Spinal cord (tissue), 9 donors: ENCODE measurements at regions not wholly inside any gene's neighbourhood (a gene's known extent, or its start where the extent isn't known, plus 50 kb on each side); places are given as distances from the start of the nearest gene placed in this dataset.
A peak's percentile ranks its signal among the peaks of the same experiment; 100 is the strongest.

Experiments used
- DNase-seq, 6 donors: peaks; one replicate each; pipeline versions ENCODE4 v3.0.0 to v3.0.0-alpha.2; 2013 to 2015; ENCODE audit warnings: low spot score in 6 of 6, low read depth in 4 of 6
- H3K27ac ChIP-seq: one replicate; pipeline ENCODE4 v1.5.1; 2013; ENCODE audit warnings: low read depth, low read length, control low read depth
- H3K27me3 ChIP-seq: one replicate; pipeline ENCODE4 v1.6.1; 2013; ENCODE audit warnings: low read length; ENCODE audit not compliant: control insufficient read depth, insufficient read depth
- H3K36me3 ChIP-seq: one replicate; pipeline ENCODE4 v1.6.1; 2013; ENCODE audit warnings: low read length; ENCODE audit not compliant: control insufficient read depth, insufficient read depth
- H3K4me1 ChIP-seq: one replicate; pipeline ENCODE4 v1.6.1; 2013; ENCODE audit warnings: low read length; ENCODE audit not compliant: control insufficient read depth, insufficient read depth
- H3K4me3 ChIP-seq: one replicate; pipeline ENCODE4 v1.5.1; 2013; ENCODE audit warnings: low read depth, low read length, control low read depth
- H3K9me3 ChIP-seq: one replicate; pipeline ENCODE4 v1.6.1; 2013; ENCODE audit warnings: low read length; ENCODE audit not compliant: control insufficient read depth, insufficient read depth
- WGBS: methylation state at CpG from one replicate; pipeline ENCODE4 v1.1.5; 2013; ENCODE audit warnings: missing lambda C conversion rate; ENCODE audit not compliant: insufficient coverage; 5-methylcytosine and 5-hydroxymethylcytosine counted together
- donor health status: healthy.

DNA sequence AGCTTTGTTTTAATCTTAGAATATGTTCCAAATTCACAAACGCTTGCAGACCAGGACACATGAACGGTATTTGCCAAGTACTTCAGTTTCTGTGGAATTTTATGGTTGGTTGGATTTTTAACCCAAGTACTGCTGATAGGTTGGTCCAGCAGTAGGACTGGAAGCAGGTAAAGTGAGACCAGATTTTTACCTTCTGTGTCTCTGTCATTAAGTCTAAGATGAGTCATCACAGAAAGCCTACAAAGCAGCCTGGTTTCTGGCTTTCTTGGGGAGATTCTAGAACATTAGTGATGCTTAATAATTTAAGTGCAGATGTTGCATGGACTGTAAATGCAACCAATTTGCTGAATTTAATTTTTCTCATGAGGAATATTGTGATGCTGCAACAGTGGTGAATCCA, 100.5 kb downstream of the SCG2 start:
- H3K27me3 ChIP-seq = no peaks in the 10 kb centered on the region
- no peaks in the 10 kb centered on the region for H3K36me3 ChIP-seq
- H3K9me3 ChIP-seq = no peaks in the 10 kb centered on the region
- no peaks in the 10 kb centered on the region for H3K4me1 ChIP-seq
- 80% methylated on average over 2 of the region's 2 CpGs for WGBS
- H3K4me3 ChIP-seq = no peak overlapping the region
- no peak overlapping the region for H3K27ac ChIP-seq
- DNase-seq = peak in 1 of 6 donors; percentile 67

DNA sequence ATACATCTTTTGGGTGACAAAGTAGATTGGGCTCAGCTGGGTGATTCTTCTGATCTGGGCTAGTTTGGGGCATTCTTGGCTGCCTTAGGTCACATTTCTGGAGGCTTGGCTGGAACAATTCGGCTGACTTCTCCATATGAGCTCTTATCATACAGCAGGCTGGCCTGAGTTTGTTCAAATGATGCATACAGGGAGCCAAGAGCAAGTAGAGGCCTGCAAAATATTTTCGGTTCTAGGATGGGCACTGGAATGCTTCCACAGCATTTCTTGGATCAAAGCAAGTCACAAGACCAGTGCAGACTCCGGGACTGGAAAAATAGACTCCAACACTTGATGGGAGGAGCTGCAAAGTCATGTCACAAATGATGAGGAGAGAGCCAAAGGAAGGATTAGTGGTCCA, 98.4 kb downstream of the SCG2 start:
- no peaks in the 10 kb centered on the region for H3K9me3 ChIP-seq
- no peaks in the 10 kb centered on the region for H3K36me3 ChIP-seq
- H3K27me3 ChIP-seq = no peaks in the 10 kb centered on the region
- no peak overlapping the region for H3K4me3 ChIP-seq
- H3K4me1 ChIP-seq = no peaks in the 10 kb centered on the region
- WGBS = 86% methylated on average over 1 of the region's 3 CpGs
- no peak for DNase-seq
- no peak overlapping the region for H3K27ac ChIP-seq

DNA sequence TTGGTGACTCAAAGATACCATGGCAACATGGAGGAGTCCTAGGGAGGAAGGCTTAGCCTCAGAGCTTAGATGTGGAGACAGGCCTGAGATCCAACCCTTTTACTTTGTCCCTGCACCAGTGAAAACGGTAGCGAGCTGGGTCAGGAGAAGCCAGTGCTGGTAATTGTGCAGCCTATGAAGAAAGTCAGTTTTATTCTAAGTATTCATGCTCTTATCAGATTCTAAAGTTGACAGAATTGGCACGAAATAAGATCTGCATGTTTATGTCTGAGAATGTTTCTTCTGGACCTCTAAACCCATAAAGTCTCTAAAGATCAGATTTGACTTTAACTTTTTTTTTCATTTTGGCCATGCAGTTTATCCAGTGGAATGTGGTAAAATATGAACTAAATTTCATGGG, 93.8 kb downstream of the SCG2 start:
- Histone ChIP-seq H3K36me3 (no peaks in the 10 kb centered on the region), H3K4me3 (no peak overlapping the region), H3K9me3 (no peaks in the 10 kb centered on the region), H3K27me3 (no peaks in the 10 kb centered on the region), H3K27ac (no peak overlapping the region), H3K4me1 (no peaks in the 10 kb centered on the region)
- no peak for DNase-seq
- no CpG with 5 or more reads among the region's 3 CpGs for WGBS

DNA sequence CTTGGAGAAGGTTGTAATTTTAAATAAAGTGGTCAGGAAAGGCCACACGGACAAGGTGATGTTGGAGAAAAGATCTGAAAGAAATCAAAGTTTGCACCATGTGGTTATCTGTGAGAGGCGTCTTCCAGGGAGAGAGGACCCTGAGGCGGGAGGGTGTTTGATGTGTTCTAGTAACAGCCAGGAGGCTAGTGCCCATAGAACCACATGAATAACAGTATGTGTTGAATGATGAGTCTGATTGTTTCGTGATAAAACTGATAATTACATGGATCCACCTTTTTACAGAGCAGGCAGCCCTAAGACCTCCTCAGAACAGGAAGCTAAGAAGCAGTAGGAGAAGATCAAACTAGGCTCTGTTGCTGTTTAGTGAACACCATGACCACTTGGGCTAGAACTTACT, 91.4 kb downstream of the SCG2 start:
- Histone ChIP-seq H3K27ac (no peak overlapping the region), H3K36me3 (no peaks in the 10 kb centered on the region), H3K27me3 (no peaks in the 10 kb centered on the region), H3K9me3 (no peaks in the 10 kb centered on the region), H3K4me3 (no peak overlapping the region), H3K4me1 (no peaks in the 10 kb centered on the region)
- 94% methylated on average over 2 of the region's 4 CpGs for WGBS
- no peak for DNase-seq

DNA sequence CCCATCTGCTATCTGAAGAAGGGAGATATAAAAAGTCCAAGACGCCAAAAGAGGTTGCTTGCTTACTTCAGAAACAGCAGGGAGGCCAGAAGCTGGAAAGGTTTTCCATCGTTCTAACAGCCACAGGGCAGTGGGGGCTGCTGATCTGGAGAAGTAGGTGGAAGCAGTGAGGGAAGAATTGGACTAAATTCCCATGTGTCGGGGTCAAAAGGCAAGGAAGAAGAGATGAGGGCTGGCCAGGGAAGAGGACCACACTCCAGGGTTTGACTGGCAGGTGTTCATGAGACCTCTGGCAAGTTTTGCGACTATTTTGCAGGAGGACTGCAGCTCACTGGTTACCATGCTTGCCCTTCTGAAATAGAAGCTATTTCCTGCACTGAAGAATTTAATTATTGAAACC, 91.0 kb downstream of the SCG2 start:
- H3K4me1 ChIP-seq = no peaks in the 10 kb centered on the region
- DNase-seq = no peak
- H3K9me3 ChIP-seq = no peaks in the 10 kb centered on the region
- no peaks in the 10 kb centered on the region for H3K36me3 ChIP-seq
- no peak overlapping the region for H3K4me3 ChIP-seq
- H3K27me3 ChIP-seq = no peaks in the 10 kb centered on the region
- WGBS = 82% methylated on average over 4 of the region's 4 CpGs
- H3K27ac ChIP-seq = no peak overlapping the region

DNA sequence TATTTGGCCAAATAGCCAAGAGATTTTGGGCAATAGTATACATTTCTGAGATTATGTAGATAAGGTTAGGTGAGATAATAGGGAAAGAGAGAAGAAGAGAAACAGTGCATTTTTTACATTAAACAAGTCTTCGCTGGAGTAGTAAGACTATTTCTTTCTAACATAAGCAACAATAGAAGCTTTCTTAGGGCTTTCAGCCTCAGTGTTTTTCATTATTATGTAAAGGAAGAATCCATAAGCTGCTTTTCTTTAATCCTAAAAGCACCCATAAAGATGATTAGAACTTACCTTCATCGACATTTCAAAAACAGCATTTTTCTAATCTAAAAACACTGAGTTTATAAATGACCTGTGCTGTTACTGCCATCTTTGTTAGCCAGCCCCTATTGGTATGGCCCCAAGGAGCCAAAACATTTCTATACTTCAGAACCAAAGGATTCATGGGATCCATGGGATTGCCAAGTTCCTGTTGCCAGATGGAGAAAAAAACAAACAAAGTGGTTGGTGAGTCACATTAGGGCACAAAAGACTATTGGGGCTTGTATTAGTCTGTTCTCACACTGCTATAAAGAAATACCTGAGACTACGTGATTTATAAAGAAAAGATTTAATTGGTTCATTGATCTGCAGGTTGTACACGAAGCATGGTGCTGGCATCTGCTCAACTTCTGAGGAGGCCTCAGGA, 88.2 kb downstream of the SCG2 start:
- Histone ChIP-seq H3K4me3 (no peak overlapping the region), H3K9me3 (no peaks in the 10 kb centered on the region), H3K4me1 (no peaks in the 10 kb centered on the region), H3K27me3 (no peaks in the 10 kb centered on the region), H3K27ac (no peak overlapping the region), H3K36me3 (no peaks in the 10 kb centered on the region)
- WGBS = 78% methylated on average over 2 of the region's 4 CpGs
- no peak for DNase-seq

DNA sequence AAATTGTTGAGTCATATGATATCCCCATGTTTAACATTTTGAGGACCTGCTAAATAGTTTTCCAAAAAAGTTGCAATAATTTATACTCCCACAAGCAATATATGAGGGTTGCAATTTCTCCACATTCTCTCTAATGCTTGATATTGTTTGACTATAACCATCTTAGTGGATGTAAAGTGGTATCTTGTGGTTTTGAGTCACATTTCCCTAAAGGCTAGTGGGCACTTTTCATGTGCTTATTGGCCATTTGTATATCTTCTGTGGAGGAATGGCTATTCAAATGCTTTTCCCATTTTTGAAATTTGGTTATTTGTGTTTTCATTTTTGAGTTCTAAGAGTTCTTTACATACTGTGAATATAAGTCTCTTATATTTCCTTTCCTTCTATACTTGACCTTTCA, 82.7 kb downstream of the SCG2 start:
- Histone ChIP-seq H3K4me3 (no peak overlapping the region), H3K27ac (no peak overlapping the region), H3K9me3 (no peaks in the 10 kb centered on the region), H3K4me1 (no peaks in the 10 kb centered on the region), H3K27me3 (no peaks in the 10 kb centered on the region), H3K36me3 (no peaks in the 10 kb centered on the region)
- DNase-seq = no peak

DNA sequence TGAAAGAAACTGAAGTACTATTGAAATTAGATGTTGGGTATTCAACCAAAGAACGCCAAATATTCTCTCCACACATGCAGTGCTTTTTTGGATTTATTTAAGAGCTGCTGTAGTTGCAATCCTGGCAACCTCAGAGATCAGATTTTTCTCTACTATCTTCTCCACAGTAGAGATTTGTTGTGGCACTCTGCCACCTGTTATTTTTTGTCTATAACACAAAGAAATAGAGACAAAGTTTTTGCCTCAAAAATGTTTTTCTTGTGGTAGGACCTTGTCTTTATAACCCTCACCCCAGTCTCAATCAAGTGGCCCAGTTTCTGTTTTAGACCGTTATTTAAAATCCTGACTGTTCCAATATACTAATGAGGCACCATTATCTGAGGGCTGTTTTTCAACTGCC, 79.4 kb downstream of the SCG2 start:
- WGBS = no CpG with 5 or more reads among the region's 2 CpGs
- Histone ChIP-seq H3K27ac (no peak overlapping the region), H3K36me3 (no peaks in the 10 kb centered on the region), H3K4me3 (no peak overlapping the region), H3K27me3 (no peaks in the 10 kb centered on the region), H3K9me3 (no peaks in the 10 kb centered on the region), H3K4me1 (no peaks in the 10 kb centered on the region)
- peak in 1 of 6 donors; percentile 7 for DNase-seq

DNA sequence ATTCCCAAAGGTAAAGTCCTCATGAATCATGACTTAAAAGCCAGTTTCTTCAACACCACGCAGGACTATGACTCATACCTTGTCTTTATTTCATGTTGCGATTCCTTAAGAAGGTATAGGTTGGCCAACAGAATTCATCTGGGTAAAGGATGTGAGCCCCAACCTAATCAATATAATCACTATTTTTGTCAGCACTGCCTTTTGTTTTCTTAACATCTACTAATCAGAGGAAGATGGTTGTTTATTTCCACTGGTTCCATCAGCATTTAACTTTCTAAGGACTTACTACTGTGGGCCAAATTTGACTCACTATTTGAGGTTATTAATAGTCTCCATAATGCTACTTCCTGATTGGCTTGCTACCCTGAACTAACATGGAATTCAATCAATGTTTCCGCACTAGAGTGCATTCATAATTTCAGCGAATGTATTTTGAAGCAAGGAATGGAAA, 78.6 kb downstream of the SCG2 start:
- WGBS = no CpG with 5 or more reads among the region's 4 CpGs
- no peak for DNase-seq
- H3K36me3 ChIP-seq = no peaks in the 10 kb centered on the region
- H3K9me3 ChIP-seq = no peaks in the 10 kb centered on the region
- H3K27me3 ChIP-seq = no peaks in the 10 kb centered on the region
- no peak overlapping the region for H3K4me3 ChIP-seq
- H3K27ac ChIP-seq = no peak overlapping the region
- H3K4me1 ChIP-seq = no peaks in the 10 kb centered on the region

DNA sequence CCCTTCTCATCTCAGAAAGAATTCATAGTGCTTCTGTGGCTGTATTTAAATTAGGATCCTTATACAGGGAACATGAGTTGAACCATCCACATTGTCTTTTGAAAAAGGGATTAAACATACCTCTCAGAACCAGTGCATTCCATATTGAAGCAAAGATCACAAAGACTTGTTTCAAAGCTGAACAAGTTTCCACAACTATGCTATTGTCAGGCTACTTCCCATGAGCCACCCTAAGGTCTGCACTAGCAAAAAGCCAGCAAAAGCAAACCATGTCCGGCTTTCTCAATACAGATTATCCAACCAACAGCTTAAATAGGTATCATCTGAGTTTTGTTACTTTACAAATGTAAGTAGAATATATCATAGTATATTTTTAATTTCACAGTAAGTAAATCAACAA, 78.1 kb downstream of the SCG2 start:
- Histone ChIP-seq H3K4me1 (no peaks in the 10 kb centered on the region), H3K9me3 (no peaks in the 10 kb centered on the region), H3K36me3 (no peaks in the 10 kb centered on the region), H3K27me3 (no peaks in the 10 kb centered on the region), H3K4me3 (no peak overlapping the region), H3K27ac (no peak overlapping the region)
- no peak for DNase-seq
- no CpG with 5 or more reads among the region's 1 CpG for WGBS
